Astrocyte (in vitro differentiated cells and primary cell): ENCODE measurements at regions not wholly inside any gene's neighbourhood (a gene's known extent, or its start where the extent isn't known, plus 50 kb on each side); places are given as distances from the start of the nearest gene placed in this dataset.
A peak's percentile ranks its signal among the peaks of the same experiment; 100 is the strongest.

Experiments used
- DNase-seq: peaks from one replicate; pipeline ENCODE4 v3.0.0-alpha.2; 2010; ENCODE audit warnings: low read depth
- FAIRE-seq: peaks from 2 replicates; lab custom pipeline; 2011; peaks lifted over from hg19 to GRCh38; lab: Jason Lieb, UNC
- H2AFZ ChIP-seq: 2 replicates; pipeline ENCODE4 v1.6.0; 2012; ENCODE audit warnings: low read depth, low read length, inconsistent platforms
- H3K27ac ChIP-seq: 2 replicates; pipeline ENCODE4 v1.5.1; 2011; ENCODE audit warnings: low read depth, low read length, inconsistent platforms
- H3K27me3 ChIP-seq: 2 replicates; pipeline ENCODE4 v1.6.0; 2011; ENCODE audit warnings: low read length, inconsistent platforms; ENCODE audit not compliant: insufficient read depth
- H3K36me3 ChIP-seq: 2 replicates; pipeline ENCODE4 v1.5.1; 2011; ENCODE audit warnings: low read length, inconsistent platforms; ENCODE audit not compliant: insufficient read depth
- H3K4me1 ChIP-seq: 2 replicates; pipeline ENCODE4 v1.5.1; 2011; ENCODE audit warnings: low read length, inconsistent platforms; ENCODE audit not compliant: insufficient read depth
- H3K4me2 ChIP-seq: 2 replicates; pipeline ENCODE4 v1.6.0; 2012; ENCODE audit warnings: low read length, inconsistent platforms
- H3K4me3 ChIP-seq: 2 replicates; pipeline ENCODE4 v1.5.1; 2011; ENCODE audit warnings: low read depth, mild to moderate bottlenecking, low read length, inconsistent platforms; ENCODE audit not compliant: insufficient read depth
- H3K79me2 ChIP-seq: 2 replicates; pipeline ENCODE4 v1.6.0; 2012; ENCODE audit warnings: mild to moderate bottlenecking, low read length, inconsistent platforms; ENCODE audit not compliant: insufficient read depth
- H3K9ac ChIP-seq: 2 replicates; pipeline ENCODE4 v1.6.0; 2012; ENCODE audit warnings: mild to moderate bottlenecking, low read length, inconsistent platforms
- H3K9me3 ChIP-seq: 2 replicates; pipeline ENCODE4 v1.5.1; 2012; ENCODE audit warnings: low read depth, mild to moderate bottlenecking, low read length, inconsistent platforms; ENCODE audit not compliant: insufficient read depth
- H4K20me1 ChIP-seq: 2 replicates; pipeline ENCODE4 v1.6.0; 2012; ENCODE audit warnings: low read length, inconsistent platforms; ENCODE audit not compliant: insufficient read depth
- H3K27ac Mint-ChIP-seq: one replicate; pipeline ENCODE4 v1.8.0; 2021; ENCODE audit warnings: mild to moderate bottlenecking, mixed read lengths; ENCODE audit not compliant: unreplicated experiment
- H3K27me3 Mint-ChIP-seq: one replicate; pipeline ENCODE4 v1.8.0; 2021; ENCODE audit warnings: low read depth, mixed read lengths; ENCODE audit not compliant: unreplicated experiment
- H3K36me3 Mint-ChIP-seq: one replicate; pipeline ENCODE4 v1.8.0; 2021; ENCODE audit warnings: low read depth, mixed read lengths; ENCODE audit not compliant: unreplicated experiment
- H3K4me1 Mint-ChIP-seq: one replicate; pipeline ENCODE4 v1.8.0; 2021; ENCODE audit warnings: low read depth, mixed read lengths; ENCODE audit not compliant: unreplicated experiment
- H3K4me3 Mint-ChIP-seq: one replicate; pipeline ENCODE4 v1.8.0; 2021; ENCODE audit warnings: mild to moderate bottlenecking, moderate library complexity, mixed read lengths; ENCODE audit not compliant: unreplicated experiment
- H3K9me3 Mint-ChIP-seq: one replicate; pipeline ENCODE4 v1.8.0; 2021; ENCODE audit warnings: mild to moderate bottlenecking, mixed read lengths; ENCODE audit not compliant: unreplicated experiment
- CTCF ChIP-seq: IDR thresholded peaks from 2 replicates; pipeline ENCODE4 v1.5.1; 2011; ENCODE audit warnings: low read depth, mild to moderate bottlenecking, inconsistent platforms, low read length, moderate library complexity; ENCODE audit not compliant: insufficient read depth
- EZH2 ChIP-seq: IDR thresholded peaks from 2 replicates; pipeline ENCODE4 v1.6.1; 2012; ENCODE audit warnings: mild to moderate bottlenecking, low read length, inconsistent platforms; ENCODE audit not compliant: insufficient read depth

- no peaks in the 10 kb centered on the region for H3K27me3 Mint-ChIP-seq
- Histone ChIP-seq H3K27ac (no peak overlapping the region), H3K79me2 (no peaks in the 10 kb centered on the region), H3K9me3 (no peaks in the 10 kb centered on the region), H3K36me3 (no peaks in the 10 kb centered on the region), H3K4me1 (peaks cover 6% of the 10 kb centered on the region), H3K4me3 (no peak overlapping the region), H3K9ac (no peak overlapping the region), H3K4me2 (no peak overlapping the region), H2AFZ (no peak overlapping the region), H4K20me1 (no peaks in the 10 kb centered on the region), H3K27me3 (no peaks in the 10 kb centered on the region)
- TF ChIP-seq CTCF (no peak), EZH2 (no peak)
- H3K36me3 Mint-ChIP-seq, result no peaks in the 10 kb centered on the region
- H3K4me3 Mint-ChIP-seq, result no peak overlapping the region
- FAIRE-seq (no peak), DNase-seq (no peak)
- no peak overlapping the region for H3K27ac Mint-ChIP-seq
- no peaks in the 10 kb centered on the region for H3K9me3 Mint-ChIP-seq
- H3K4me1 Mint-ChIP-seq, result no peaks in the 10 kb centered on the region
Observed at GRCh38 chr6:102660303-102660702, 1266.8 kb downstream of the GRIK2 start.

DNA sequence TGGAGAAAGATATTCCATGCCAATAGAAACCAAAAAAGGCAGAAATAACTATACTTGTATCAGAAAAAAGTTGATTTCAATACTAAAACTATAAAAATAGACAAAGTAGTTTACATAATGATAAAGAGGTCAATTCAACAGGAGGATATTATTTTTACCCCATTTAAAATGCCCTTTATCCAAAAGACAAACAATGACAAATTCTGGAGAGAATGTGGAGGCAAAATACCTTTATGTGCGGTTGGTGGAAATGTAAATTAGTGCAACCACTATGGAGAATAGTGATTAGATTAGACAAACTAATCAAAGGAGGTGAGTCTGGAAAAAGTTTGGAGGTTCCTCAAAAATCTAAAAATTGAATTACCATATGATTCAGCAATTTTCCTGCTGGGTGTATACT is 1262.3 kb downstream of the GRIK2 start:
- no peak for FAIRE-seq
- peaks cover 6% of the 10 kb centered on the region for H3K4me1 ChIP-seq
- Mint-ChIP-seq H3K4me3 (no peak overlapping the region), H3K27me3 (no peaks in the 10 kb centered on the region), H3K9me3 (no peaks in the 10 kb centered on the region), H3K4me1 (no peaks in the 10 kb centered on the region), H3K36me3 (no peaks in the 10 kb centered on the region), H3K27ac (no peak overlapping the region)
- H2AFZ ChIP-seq, result no peak overlapping the region
- H3K9ac ChIP-seq, result no peak overlapping the region
- H4K20me1 ChIP-seq, result no peaks in the 10 kb centered on the region
- H3K27me3 ChIP-seq, result no peaks in the 10 kb centered on the region
- H3K4me3 ChIP-seq, result no peak overlapping the region
- DNase-seq, result peak; percentile 3
- no peaks in the 10 kb centered on the region for H3K9me3 ChIP-seq
- H3K4me2 ChIP-seq, result peak overlapping the region; percentile 20
- no peak overlapping the region for H3K27ac ChIP-seq
- no peaks in the 10 kb centered on the region for H3K36me3 ChIP-seq
- no peaks in the 10 kb centered on the region for H3K79me2 ChIP-seq
- TF ChIP-seq CTCF (no peak), EZH2 (no peak)

GRCh38 chr6:102641426-102641825 is 1247.9 kb downstream of the GRIK2 start:
- Mint-ChIP-seq H3K4me3 (no peak overlapping the region), H3K27me3 (no peaks in the 10 kb centered on the region), H3K9me3 (no peaks in the 10 kb centered on the region), H3K27ac (no peak overlapping the region), H3K4me1 (no peaks in the 10 kb centered on the region), H3K36me3 (no peaks in the 10 kb centered on the region)
- Histone ChIP-seq H3K79me2 (no peaks in the 10 kb centered on the region), H2AFZ (no peak overlapping the region), H3K9ac (no peak overlapping the region), H3K36me3 (no peaks in the 10 kb centered on the region), H3K4me1 (no peaks in the 10 kb centered on the region), H3K27ac (no peak overlapping the region), H4K20me1 (no peaks in the 10 kb centered on the region), H3K4me2 (no peak overlapping the region), H3K9me3 (no peaks in the 10 kb centered on the region), H3K4me3 (no peak overlapping the region), H3K27me3 (no peaks in the 10 kb centered on the region)
- no peak for TF ChIP-seq CTCF
- no peak for TF ChIP-seq EZH2
- FAIRE-seq, result no peak
- no peak for DNase-seq
